GM23338 (cell line): ENCODE measurements at regions not wholly inside any gene's neighbourhood (a gene's known extent, or its start where the extent isn't known, plus 50 kb on each side); places are given as distances from the start of the nearest gene placed in this dataset.

Experiments
- ATAC-seq: fragments of 200-7000 bp; cut with Tn5 transposase; 3 replicates; pipeline ENCODE4 v1.9.1; 2020
- DNase-seq: peaks from one replicate; pipeline ENCODE4 v3.0.0-alpha.2; 2015; ENCODE audit warnings: low spot score
- H2AFZ ChIP-seq: fragments of 200-600 bp; sonication (generic); 2 replicates; pipeline ENCODE4 v1.8.0; 2016; ENCODE audit warnings: antibody characterized with exemption, mild to moderate bottlenecking, moderate library complexity
- H3F3A ChIP-seq: fragments of 200-600 bp; sonication (generic); replicated peaks from 2 replicates; pipeline ENCODE4 v1.8.0; 2017; ENCODE audit warnings: antibody characterized with exemption, mixed run types, low read depth
- H3K27ac ChIP-seq: fragments of 200-600 bp; sonication (generic); 2 replicates; pipeline ENCODE4 v1.6.1; 2016; ENCODE audit warnings: low read depth
- H3K27me3 ChIP-seq: fragments of 200-600 bp; sonication (generic); 2 replicates; pipeline ENCODE4 v1.8.0; 2016; ENCODE audit warnings: mild to moderate bottlenecking, mixed run types, moderate library complexity; ENCODE audit not compliant: insufficient read depth
- H3K36me3 ChIP-seq: fragments of 200-600 bp; sonication (generic); 2 replicates; pipeline ENCODE4 v1.8.0; 2016; ENCODE audit warnings: mild to moderate bottlenecking; ENCODE audit not compliant: insufficient read depth
- H3K4me1 ChIP-seq: fragments of 200-600 bp; sonication (generic); 2 replicates; pipeline ENCODE4 v1.8.0; 2016; ENCODE audit warnings: mild to moderate bottlenecking, moderate library complexity; ENCODE audit not compliant: insufficient read depth
- H3K4me2 ChIP-seq: fragments of 200-600 bp; sonication (generic); 2 replicates; pipeline ENCODE4 v1.7.1; 2017; ENCODE audit warnings: mixed run types
- H3K4me3 ChIP-seq: fragments of 200-600 bp; sonication (generic); 2 replicates; pipeline ENCODE4 v1.6.1; 2016; ENCODE audit warnings: mixed run types
- H3K79me2 ChIP-seq: fragments of 200-600 bp; sonication (generic); replicated peaks from 2 replicates; pipeline ENCODE4 v1.8.0; 2017; ENCODE audit warnings: mild to moderate bottlenecking; ENCODE audit not compliant: insufficient read depth
- H3K9me2 ChIP-seq: fragments of 200-600 bp; sonication (generic); 2 replicates; pipeline ENCODE4 v1.8.0; 2017; ENCODE audit not compliant: insufficient read depth
- H4K20me1 ChIP-seq: fragments of 200-600 bp; sonication (generic); replicated peaks from 2 replicates; pipeline ENCODE4 v1.8.0; 2017; ENCODE audit warnings: mild to moderate bottlenecking; ENCODE audit not compliant: insufficient read depth
- H3K27ac Mint-ChIP-seq: 2 replicates; pipeline ENCODE4 v1.8.0; 2020; ENCODE audit warnings: inconsistent platforms, mild to moderate bottlenecking, moderate library complexity, mixed read lengths
- H3K27me3 Mint-ChIP-seq: 3 replicates; pipeline ENCODE4 v1.8.0; 2022; ENCODE audit warnings: low read depth, mild to moderate bottlenecking, moderate library complexity, mixed read lengths, inconsistent platforms; ENCODE audit not compliant: insufficient read depth, poor library complexity
- H3K36me3 Mint-ChIP-seq: 3 replicates; pipeline ENCODE4 v1.8.0; 2021; ENCODE audit warnings: low read depth, mild to moderate bottlenecking, inconsistent platforms, moderate library complexity, mixed read lengths
- H3K4me1 Mint-ChIP-seq: 3 replicates; pipeline ENCODE4 v1.8.0; 2020; ENCODE audit warnings: mild to moderate bottlenecking, inconsistent platforms, mixed read lengths
- H3K4me3 Mint-ChIP-seq: 3 replicates; pipeline ENCODE4 v1.8.0; 2021; ENCODE audit warnings: moderate library complexity, mild to moderate bottlenecking, inconsistent platforms, mixed read lengths
- H3K9me3 Mint-ChIP-seq: 3 replicates; pipeline ENCODE4 v1.8.0; 2020; ENCODE audit warnings: moderate library complexity, mild to moderate bottlenecking, inconsistent platforms, mixed read lengths
- CREB1 ChIP-seq: fragments of 250-450 bp; sonication (Bioruptor Pico); IDR thresholded peaks from 2 replicates; pipeline ENCODE4 v1.5.0; 2020; ENCODE audit warnings: low read depth, mild to moderate bottlenecking, moderate library complexity
- CTCF ChIP-seq, 2 experiments: fragments of 200-600 bp in 1 of 2; sonication (generic) in 1 of 2; conservative IDR thresholded peaks; 2 replicates each; pipeline versions ENCODE4 v1.5.1 to v1.6.1; 2016 to 2017; ENCODE audit warnings: antibody characterized with exemption in 2 of 2, low read depth in 2 of 2, mild to moderate bottlenecking in 2 of 2, moderate library complexity in 1 of 2
- ETS1 ChIP-seq: IDR thresholded peaks from 2 replicates; pipeline ENCODE4 v1.6.1; 2016; ENCODE audit warnings: antibody characterized with exemption
- EZH2 ChIP-seq: fragments of 200-600 bp; sonication (generic); IDR thresholded peaks from one replicate; pipeline ENCODE4 v1.8.0; 2017; ENCODE audit warnings: antibody characterized with exemption, mild to moderate bottlenecking, low read depth; ENCODE audit not compliant: unreplicated experiment
- EZH2phosphoT487 ChIP-seq: fragments of 200-600 bp; sonication (generic); IDR thresholded peaks from one replicate; pipeline ENCODE4 v1.8.1; 2018; ENCODE audit warnings: antibody characterized with exemption; ENCODE audit not compliant: unreplicated experiment
- JUNB ChIP-seq: IDR thresholded peaks from one replicate; pipeline ENCODE4 v1.6.1; 2016; ENCODE audit warnings: antibody characterized with exemption; ENCODE audit not compliant: unreplicated experiment
- NANOG ChIP-seq: IDR thresholded peaks from 2 replicates; pipeline ENCODE4 v1.6.1; 2016; ENCODE audit warnings: antibody characterized with exemption, borderline replicate concordance
- POLR2AphosphoS5 ChIP-seq: IDR thresholded peaks from 2 replicates; pipeline ENCODE4 v1.6.1; 2016; ENCODE audit warnings: antibody characterized with exemption, low read depth
- REST ChIP-seq: IDR thresholded peaks from one replicate; pipeline ENCODE4 v1.6.1; 2018; ENCODE audit warnings: antibody characterized with exemption; ENCODE audit not compliant: unreplicated experiment
- STAT1 ChIP-seq: IDR thresholded peaks from one replicate; pipeline ENCODE4 v1.6.1; 2016; ENCODE audit warnings: antibody characterized with exemption; ENCODE audit not compliant: unreplicated experiment
- ZNF114 ChIP-seq: fragments of 250-450 bp; sonication (Bioruptor Pico); IDR thresholded peaks from 2 replicates; pipeline ENCODE4 v1.5.0; 2020; ENCODE audit warnings: mild to moderate bottlenecking, moderate library complexity
- ZNF331 ChIP-seq: fragments of 250-450 bp; sonication (Bioruptor Pico); IDR thresholded peaks from 2 replicates; pipeline ENCODE4 v1.5.0; 2020; ENCODE audit warnings: low read depth, mild to moderate bottlenecking, moderate library complexity
- ZNF462 ChIP-seq: fragments of 250-450 bp; sonication (Bioruptor Pico); IDR thresholded peaks from 2 replicates; pipeline ENCODE4 v1.5.0; 2020; ENCODE audit warnings: mild to moderate bottlenecking, moderate library complexity

- peaks cover 26% of the 10 kb centered on the region for H3K4me1 ChIP-seq
- no peaks in the 10 kb centered on the region for H4K20me1 ChIP-seq
- Mint-ChIP-seq H3K27ac (peak overlapping the region; percentile 67), H3K4me3 (no peak overlapping the region), H3K36me3 (no peaks in the 10 kb centered on the region), H3K9me3 (no peaks in the 10 kb centered on the region), H3K27me3 (peaks cover 3% of the 10 kb centered on the region), H3K4me1 (peaks cover 27% of the 10 kb centered on the region)
- H3K9me2 ChIP-seq = no peaks in the 10 kb centered on the region
- H3K4me2 ChIP-seq = peak overlapping the region; percentile 65; the same call in 1 of the 2 replicates
- ATAC-seq (no peak), DNase-seq (no peak)
- H3K4me3 ChIP-seq = no peak overlapping the region
- TF ChIP-seq ETS1 (no peak), JUNB (no peak), EZH2 (no peak), ZNF331 (no peak), EZH2phosphoT487 (no peak), REST (no peak), STAT1 (no peak), CTCF (conservative IDR thresholded peaks at IDR 0.05; ENCODE audit: low read depth in 2 of 2) (no peak), ZNF114 (CRISPR knock-in tag) (no peak), NANOG (no peak), CREB1 (no peak), ZNF462 (CRISPR knock-in tag) (no peak), POLR2AphosphoS5 (no peak)
- H3K36me3 ChIP-seq = no peaks in the 10 kb centered on the region
- H3K27ac ChIP-seq = peak overlapping the region; percentile 26; the same call in 1 of the 2 replicates
- H2AFZ ChIP-seq = peak overlapping the region; percentile 60
- H3K79me2 ChIP-seq = no peaks in the 10 kb centered on the region
- H3F3A ChIP-seq = no peaks in the 10 kb centered on the region
- H3K27me3 ChIP-seq = no peaks in the 10 kb centered on the region
These were observed 137.8 kb upstream of the RGMB start for GRCh38 chr5:98635656-98636055.
